Gastroesophageal sphincter (tissue), 3 donors: ENCODE measurements at regions not wholly inside any gene's neighbourhood (a gene's known extent, or its start where the extent isn't known, plus 50 kb on each side); places are given as distances from the start of the nearest gene placed in this dataset.

Experiments used
- EP300 ChIP-seq: sonication (generic); formaldehyde crosslinking; IDR thresholded peaks from one replicate; pipeline ENCODE4 v1.6.1; 2017; ENCODE audit warnings: antibody characterized with exemption, mild to moderate bottlenecking
- POLR2A ChIP-seq, 2 donors: fragments of 450-650 bp; IDR thresholded peaks; one replicate each; pipeline ENCODE4 v1.6.1; 2017; ENCODE audit warnings: antibody characterized with exemption in 2 of 2, mild to moderate bottlenecking in 2 of 2, moderate library complexity in 1 of 2
- POLR2AphosphoS5 ChIP-seq: sonication (generic); formaldehyde crosslinking; IDR thresholded peaks from one replicate; pipeline ENCODE4 v1.6.1; 2017; ENCODE audit warnings: antibody characterized with exemption
- TF ChIP-seq, protein P1 (sequence below), 4 experiments: fragments of 200-600 bp in 2 of 4; fragments of 450-650 bp in 2 of 4; sonication (generic) in 1 of 4; IDR thresholded peaks; one replicate each; pipeline ENCODE4 v1.5.1; 2017 to 2019; ENCODE audit warnings: antibody characterized with exemption in 4 of 4, mild to moderate bottlenecking in 2 of 4, moderate library complexity in 2 of 4

DNA sequence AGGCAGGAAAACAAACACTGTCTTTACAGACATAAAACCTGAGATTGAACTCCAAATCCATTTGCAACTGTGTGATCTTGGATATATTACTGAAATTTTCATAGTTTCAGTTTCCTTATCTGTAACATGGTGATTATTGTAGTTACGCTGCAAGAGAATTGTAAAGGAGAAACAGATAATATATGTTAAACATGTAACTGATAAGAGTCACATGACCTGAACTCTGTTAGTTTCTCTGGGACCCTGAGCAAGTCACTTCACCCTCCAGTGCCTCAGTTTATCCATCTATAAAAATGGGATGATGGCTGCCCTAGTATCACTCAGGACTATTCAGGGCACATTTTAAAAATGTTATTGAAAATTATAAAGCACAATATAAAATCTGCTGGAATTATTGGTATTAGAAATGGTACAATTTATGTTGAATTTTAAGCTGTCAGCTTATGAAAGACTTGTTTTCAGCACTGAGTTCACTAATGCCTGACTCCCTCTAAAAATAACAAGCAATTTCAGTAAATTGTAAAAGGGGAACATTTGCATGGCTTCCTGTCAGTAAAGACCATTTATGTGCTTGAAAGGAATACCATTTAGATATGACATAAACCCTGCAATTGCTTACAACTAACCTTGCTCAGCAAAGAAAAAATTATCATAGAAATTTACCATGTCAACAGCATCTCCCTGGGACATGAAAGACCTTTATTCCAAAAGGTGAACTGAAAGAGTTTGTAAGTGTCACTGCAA, 393.5 kb downstream of the RAD51AP2 start:
- TF ChIP-seq POLR2A (IDR thresholded peaks at IDR 0.05) (no peak), EP300 (no peak), POLR2AphosphoS5 (no peak)
- TF ChIP-seq, protein P1, sequence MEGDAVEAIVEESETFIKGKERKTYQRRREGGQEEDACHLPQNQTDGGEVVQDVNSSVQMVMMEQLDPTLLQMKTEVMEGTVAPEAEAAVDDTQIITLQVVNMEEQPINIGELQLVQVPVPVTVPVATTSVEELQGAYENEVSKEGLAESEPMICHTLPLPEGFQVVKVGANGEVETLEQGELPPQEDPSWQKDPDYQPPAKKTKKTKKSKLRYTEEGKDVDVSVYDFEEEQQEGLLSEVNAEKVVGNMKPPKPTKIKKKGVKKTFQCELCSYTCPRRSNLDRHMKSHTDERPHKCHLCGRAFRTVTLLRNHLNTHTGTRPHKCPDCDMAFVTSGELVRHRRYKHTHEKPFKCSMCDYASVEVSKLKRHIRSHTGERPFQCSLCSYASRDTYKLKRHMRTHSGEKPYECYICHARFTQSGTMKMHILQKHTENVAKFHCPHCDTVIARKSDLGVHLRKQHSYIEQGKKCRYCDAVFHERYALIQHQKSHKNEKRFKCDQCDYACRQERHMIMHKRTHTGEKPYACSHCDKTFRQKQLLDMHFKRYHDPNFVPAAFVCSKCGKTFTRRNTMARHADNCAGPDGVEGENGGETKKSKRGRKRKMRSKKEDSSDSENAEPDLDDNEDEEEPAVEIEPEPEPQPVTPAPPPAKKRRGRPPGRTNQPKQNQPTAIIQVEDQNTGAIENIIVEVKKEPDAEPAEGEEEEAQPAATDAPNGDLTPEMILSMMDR (IDR thresholded peaks at IDR 0.05) = no peak
